Esophagus (tissue), 2 donors: ENCODE measurements at regions not wholly inside any gene's neighbourhood (a gene's known extent, or its start where the extent isn't known, plus 50 kb on each side); places are given as distances from the start of the nearest gene placed in this dataset.

Experiments used
- H3K27ac ChIP-seq, 2 donors: one replicate each; pipeline ENCODE4 v1.5.1; 2013; ENCODE audit warnings: low read depth in 2 of 2, mild to moderate bottlenecking in 2 of 2, inconsistent platforms in 1 of 2, low read length in 1 of 2, moderate library complexity in 1 of 2
- H3K27me3 ChIP-seq, 2 donors: one replicate each; pipeline ENCODE4 v1.6.1; 2013; ENCODE audit warnings: low read length in 2 of 2, control low read depth in 1 of 2, mild to moderate bottlenecking in 1 of 2; ENCODE audit not compliant: insufficient read depth in 2 of 2, control insufficient read depth in 1 of 2
- H3K36me3 ChIP-seq, 2 donors: one replicate each; pipeline ENCODE4 v1.6.1; 2013; ENCODE audit warnings: low read length in 1 of 2; ENCODE audit not compliant: control insufficient read depth in 2 of 2, insufficient read depth in 2 of 2
- H3K4me1 ChIP-seq, 2 donors: one replicate each; pipeline ENCODE4 v1.6.1; 2013; ENCODE audit warnings: low read length in 1 of 2; ENCODE audit not compliant: control insufficient read depth in 2 of 2, insufficient read depth in 2 of 2
- H3K4me3 ChIP-seq, 2 donors: one replicate each; pipeline ENCODE4 v1.5.1; 2013; ENCODE audit warnings: low read length in 2 of 2, mild to moderate bottlenecking in 2 of 2, low read depth in 1 of 2, moderate library complexity in 1 of 2
- H3K9me3 ChIP-seq, 2 donors: one replicate each; pipeline ENCODE4 v1.6.1; 2013; ENCODE audit warnings: mild to moderate bottlenecking in 2 of 2, low read depth in 1 of 2, low read length in 1 of 2, moderate library complexity in 1 of 2; ENCODE audit not compliant: control insufficient read depth in 2 of 2, insufficient read depth in 1 of 2
- WGBS, 2 donors: extraction: QIAGEN DNeasy Blood & Tissue Kit; methylation state at CpG; one replicate each; pipeline ENCODE4 v1.1.7; 2013; 5-methylcytosine and 5-hydroxymethylcytosine counted together
- donor health status: healthy with polysubstance abuse.
- donor health status: Bipolar disorder and iron deficiency.

DNA sequence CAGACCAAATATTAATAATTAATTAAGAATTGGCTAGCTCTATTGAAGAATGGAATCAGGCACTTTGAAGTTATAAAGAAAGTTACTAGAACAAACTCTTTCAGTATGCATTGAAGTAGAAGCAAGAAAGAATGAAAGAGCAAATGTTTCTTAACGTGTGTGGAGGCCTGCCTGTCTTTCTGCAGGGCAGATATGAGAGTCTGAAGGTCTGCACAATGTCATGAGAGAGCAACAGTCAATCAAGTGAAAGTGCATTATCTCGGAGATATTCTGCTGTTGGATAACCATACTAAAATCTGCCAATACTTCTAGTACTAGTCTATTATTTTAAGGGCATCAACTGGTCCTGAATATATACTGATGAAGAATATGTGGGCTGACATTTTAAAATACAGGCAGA is 1270.8 kb downstream of the ZPLD1 start:
- Histone ChIP-seq H3K27me3 (no peaks in the 10 kb centered on the region), H3K4me1 (no peaks in the 10 kb centered on the region), H3K36me3 (no peaks in the 10 kb centered on the region), H3K9me3 (no peaks in the 10 kb centered on the region), H3K4me3 (no peak overlapping the region), H3K27ac (no peak overlapping the region)
- WGBS, 2 donors = 40 to 44% methylated on average over 2 of the region's 2 CpGs

DNA sequence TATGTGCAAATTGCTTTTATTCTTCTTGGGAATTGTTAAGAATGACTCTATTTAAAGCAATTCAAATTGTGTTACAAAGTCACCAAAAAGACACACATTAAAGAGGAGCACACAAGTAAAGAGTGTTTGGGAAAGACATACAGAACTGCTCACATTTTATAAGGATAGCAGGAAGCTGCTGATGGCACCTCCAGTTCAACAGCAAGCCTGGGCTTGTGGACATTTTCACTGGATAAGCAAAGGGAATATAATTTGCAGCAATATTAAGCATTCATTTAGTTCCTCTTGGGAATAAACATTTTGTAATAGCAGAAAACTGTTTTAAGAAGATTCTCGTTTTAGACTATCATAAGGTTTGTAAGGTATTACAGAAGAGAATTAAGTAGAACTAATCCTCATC is 1271.9 kb downstream of the ZPLD1 start:
- 39 to 47% methylated on average over 1 of the region's 1 CpG for WGBS, 2 donors
- H3K4me3 ChIP-seq = no peak overlapping the region
- H3K9me3 ChIP-seq = no peaks in the 10 kb centered on the region
- H3K27ac ChIP-seq = no peak overlapping the region
- H3K36me3 ChIP-seq = no peaks in the 10 kb centered on the region
- H3K27me3 ChIP-seq = no peaks in the 10 kb centered on the region
- H3K4me1 ChIP-seq = no peaks in the 10 kb centered on the region

DNA sequence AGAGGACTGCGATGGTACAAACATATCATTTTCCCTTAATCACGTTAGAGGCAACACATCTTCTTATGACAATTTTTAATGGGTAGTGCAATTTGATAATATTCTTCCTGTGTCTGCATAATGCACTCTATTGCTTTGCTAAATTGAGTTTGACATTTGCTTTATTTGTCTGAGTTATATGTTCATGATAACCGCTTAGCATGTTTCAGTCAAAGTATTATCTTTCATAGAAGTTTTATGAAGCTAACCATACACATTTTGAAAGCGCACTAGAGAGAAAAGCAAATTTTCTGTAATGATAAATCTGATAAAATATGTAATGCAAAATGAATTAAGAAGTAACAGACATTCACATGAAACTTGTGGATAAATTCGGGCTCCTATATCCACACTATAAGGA is 1276.9 kb downstream of the ZPLD1 start:
- Histone ChIP-seq H3K9me3 (no peaks in the 10 kb centered on the region), H3K4me3 (no peak overlapping the region), H3K27me3 (no peaks in the 10 kb centered on the region), H3K36me3 (no peaks in the 10 kb centered on the region), H3K4me1 (no peaks in the 10 kb centered on the region), H3K27ac (no peak overlapping the region)
- WGBS, 2 donors = 90 to 91% methylated on average over 5 of the region's 5 CpGs

DNA sequence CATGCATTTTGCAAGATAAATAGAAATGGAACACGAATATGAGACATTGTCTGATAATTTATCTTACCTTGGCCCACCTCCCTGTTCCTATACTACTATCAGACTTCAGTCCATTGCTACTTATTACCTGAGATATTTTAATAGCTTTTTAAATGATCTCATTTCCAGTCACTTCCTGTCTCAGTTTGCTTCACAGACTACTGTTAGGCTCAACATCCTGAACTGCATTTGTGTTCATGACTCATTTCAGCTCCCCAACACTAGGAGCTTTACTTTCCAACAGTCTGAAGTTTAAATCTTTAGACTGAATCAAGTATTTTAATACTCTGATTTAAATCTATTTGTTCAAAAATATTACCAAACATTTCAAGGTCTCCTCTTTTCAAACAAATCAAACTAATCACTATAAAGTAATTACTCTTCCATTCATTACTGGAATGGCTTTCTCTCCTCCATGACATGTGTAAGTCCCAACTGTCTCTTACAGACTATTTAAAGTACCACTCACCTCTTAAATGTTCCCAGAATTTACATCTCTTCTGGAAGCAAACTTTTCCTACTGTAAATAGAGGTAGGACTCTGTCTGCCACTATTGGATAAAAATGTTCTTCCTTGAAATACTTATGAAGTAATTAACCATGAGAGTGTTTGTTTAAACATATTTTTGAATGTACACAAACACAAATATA is 1277.6 kb downstream of the ZPLD1 start:
- H3K27me3 ChIP-seq = no peaks in the 10 kb centered on the region
- WGBS, 2 donors = 24 to 35% methylated on average over 1 of the region's 1 CpG
- H3K36me3 ChIP-seq = no peaks in the 10 kb centered on the region
- H3K9me3 ChIP-seq = no peaks in the 10 kb centered on the region
- H3K4me1 ChIP-seq = no peaks in the 10 kb centered on the region
- H3K27ac ChIP-seq = no peak overlapping the region
- no peak overlapping the region for H3K4me3 ChIP-seq

DNA sequence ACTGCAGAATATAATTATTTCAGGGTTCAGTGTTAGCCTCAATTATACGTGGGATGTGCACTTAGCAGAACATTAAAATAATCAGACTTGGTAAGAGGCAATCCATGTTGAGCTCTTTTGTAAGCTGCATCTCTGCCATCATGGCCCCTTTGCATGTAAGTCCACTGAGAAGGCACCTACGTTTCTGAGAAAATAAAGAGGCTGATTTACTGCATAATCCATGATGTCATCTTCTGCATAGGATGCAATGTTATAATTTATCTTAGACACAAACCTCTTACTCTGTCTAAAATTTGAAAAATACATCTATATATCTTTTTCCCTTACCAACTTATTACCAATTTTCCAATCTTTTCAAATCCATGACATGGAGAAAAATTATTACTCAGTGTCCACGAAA is 1294.7 kb downstream of the ZPLD1 start:
- 70 to 72% methylated on average over 3 of the region's 3 CpGs for WGBS, 2 donors
- Histone ChIP-seq H3K9me3 (no peaks in the 10 kb centered on the region), H3K4me3 (no peak overlapping the region), H3K36me3 (no peaks in the 10 kb centered on the region), H3K27ac (no peak overlapping the region), H3K4me1 (no peaks in the 10 kb centered on the region), H3K27me3 (no peaks in the 10 kb centered on the region)

GRCh38 chr3:103730744-103731143 is 1295.9 kb downstream of the ZPLD1 start:
- H3K4me1 ChIP-seq = no peaks in the 10 kb centered on the region
- 79 to 85% methylated on average over 3 of the region's 3 CpGs for WGBS, 2 donors

GRCh38 chr3:103752986-103753385 is 1318.2 kb downstream of the ZPLD1 start:
- Histone ChIP-seq H3K27ac (no peak overlapping the region), H3K4me1 (no peaks in the 10 kb centered on the region), H3K9me3 (no peaks in the 10 kb centered on the region), H3K27me3 (no peaks in the 10 kb centered on the region), H3K36me3 (no peaks in the 10 kb centered on the region), H3K4me3 (no peak overlapping the region)

More at GRCh38 chr3:103730744-103731143, 1295.9 kb downstream of the ZPLD1 start:
- Histone ChIP-seq H3K4me3 (no peak overlapping the region), H3K27ac (no peak overlapping the region), H3K9me3 (no peaks in the 10 kb centered on the region), H3K36me3 (no peaks in the 10 kb centered on the region), H3K27me3 (no peaks in the 10 kb centered on the region)

DNA sequence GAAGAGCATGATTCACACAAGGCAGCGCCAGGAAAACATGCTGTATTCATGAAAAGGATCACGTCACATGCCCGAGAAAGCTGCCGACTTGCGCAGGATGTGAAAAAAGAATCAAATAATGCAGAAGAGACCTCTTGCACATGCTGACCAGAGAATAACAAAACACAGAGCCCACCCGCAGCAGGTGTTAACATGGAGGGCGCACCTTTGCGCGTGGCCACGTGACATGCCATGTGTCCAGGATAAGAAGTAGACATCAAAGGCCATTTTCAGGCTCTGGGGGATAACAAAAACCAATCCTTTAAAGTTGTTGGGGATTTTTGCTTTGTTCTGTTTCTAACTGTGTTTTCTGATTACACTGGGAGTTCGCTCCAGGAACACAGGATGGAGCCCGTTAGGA is 1332.8 kb downstream of the ZPLD1 start:
- no peak overlapping the region for H3K4me3 ChIP-seq
- H3K27ac ChIP-seq = no peak overlapping the region
- H3K9me3 ChIP-seq = no peaks in the 10 kb centered on the region
- H3K27me3 ChIP-seq = no peaks in the 10 kb centered on the region
- H3K4me1 ChIP-seq = no peaks in the 10 kb centered on the region
- H3K36me3 ChIP-seq = no peaks in the 10 kb centered on the region
- 89 to 90% methylated on average over 12 of the region's 12 CpGs for WGBS, 2 donors

DNA sequence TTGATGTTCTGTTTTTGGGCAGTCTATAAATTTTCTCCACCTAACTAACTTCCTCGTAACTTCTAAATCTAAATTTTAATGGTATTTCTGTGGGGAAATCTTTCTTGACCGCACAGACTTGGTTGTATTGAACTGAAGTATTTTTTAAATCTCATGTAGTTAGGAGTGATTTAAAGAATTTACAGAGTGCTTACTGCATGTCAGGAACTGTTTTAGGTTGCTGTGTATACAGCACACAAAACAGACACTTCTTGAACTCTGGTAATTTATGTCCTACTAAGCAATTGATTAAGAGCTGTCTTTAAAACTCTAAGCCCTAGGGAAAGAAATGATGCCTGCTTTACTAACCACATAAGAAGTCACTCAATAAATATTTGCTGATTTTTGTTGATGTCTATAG is 1350.2 kb downstream of the ZPLD1 start:
- Histone ChIP-seq H3K27ac (no peak overlapping the region), H3K36me3 (no peaks in the 10 kb centered on the region)

DNA sequence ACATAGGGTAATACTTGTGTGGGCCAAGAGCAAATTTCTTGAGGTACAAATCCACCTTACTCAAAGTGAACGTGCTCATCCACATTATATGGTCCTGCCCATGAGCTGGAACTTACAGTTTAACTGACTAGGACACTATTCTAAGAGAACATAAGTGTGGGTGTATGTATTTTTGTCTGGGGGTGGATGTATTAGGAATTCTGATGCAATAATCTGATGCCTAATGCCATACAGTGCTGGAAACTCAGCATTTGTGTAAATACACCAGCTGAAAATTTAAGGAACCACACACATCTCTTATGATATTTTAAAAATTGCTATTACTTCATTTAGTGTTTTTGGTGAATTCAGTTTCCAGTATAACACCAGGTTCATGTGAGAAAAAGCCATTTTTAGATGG is 1350.7 kb downstream of the ZPLD1 start:
- Histone ChIP-seq H3K4me3 (no peak overlapping the region), H3K4me1 (no peaks in the 10 kb centered on the region), H3K9me3 (no peaks in the 10 kb centered on the region), H3K27ac (no peak overlapping the region), H3K27me3 (no peaks in the 10 kb centered on the region), H3K36me3 (no peaks in the 10 kb centered on the region)
- WGBS, 2 donors = 42 to 59% methylated on average over 1 of the region's 1 CpG

More for the DNA sequence above, 1350.2 kb downstream of the ZPLD1 start:
- no peaks in the 10 kb centered on the region for H3K9me3 ChIP-seq
- no peaks in the 10 kb centered on the region for H3K4me1 ChIP-seq
- no peak overlapping the region for H3K4me3 ChIP-seq
- H3K27me3 ChIP-seq = no peaks in the 10 kb centered on the region
- WGBS, 2 donors = 50 to 70% methylated on average over 2 of the region's 2 CpGs
